ENCODE measurements at regions not wholly inside any gene's neighbourhood (a gene's known extent, or its start where the extent isn't known, plus 50 kb on each side); places are given as distances from the start of the nearest gene placed in this dataset.

GRCh38 chr6:120903836-120904235 is 430.4 kb downstream of the TBC1D32 start:
- no peak overlapping the region for H2BK20ac ChIP-seq (ENCODE audit: low read length)
- no peaks in the 10 kb centered on the region for H4K20me1 ChIP-seq (replicated peaks in 1 of 2; ENCODE audit: control insufficient read depth in 1 of 2, insufficient read depth in 2 of 2, low read length in 2 of 2)
- H3K18ac ChIP-seq (ENCODE audit: extremely low read depth, low read length), result no peak overlapping the region
- no peak overlapping the region for H4K8ac ChIP-seq (ENCODE audit: extremely low read depth, insufficient read depth, low read length)
- no peak overlapping the region for H3K56ac ChIP-seq (replicated peaks; ENCODE audit: insufficient read length, low read depth, low read length)
- FAIRE-seq (no peak), DNase-seq (ENCODE audit: low read depth in 1 of 2, low spot score in 2 of 2) (no peak)
- no peak overlapping the region for H2BK120ac ChIP-seq (replicated peaks; ENCODE audit: low read depth, low read length)
- no peak overlapping the region for H3K4me3 ChIP-seq (ENCODE audit: extremely low read depth in 1 of 4, insufficient read depth in 2 of 4, low read depth in 3 of 4, low read length in 4 of 4)
- no peak overlapping the region for H2AK5ac ChIP-seq (ENCODE audit: low read depth, low read length)
- H3K23ac ChIP-seq (ENCODE audit: insufficient read length), result no peak overlapping the region
- H3K27me3 ChIP-seq (replicated peaks in 1 of 4; ENCODE audit: control insufficient read depth in 3 of 4, extremely low read depth in 1 of 4, insufficient read depth in 3 of 4, low read length in 3 of 4), result no peaks in the 10 kb centered on the region
- H3K4me2 ChIP-seq (ENCODE audit: insufficient read depth in 1 of 2, low read depth in 2 of 2, low read length in 2 of 2), result no peak overlapping the region
- H2BK15ac ChIP-seq (ENCODE audit: low read length), result no peak overlapping the region
- H4K5ac ChIP-seq (ENCODE audit: insufficient read length, low read depth, low read length), result no peak overlapping the region
- 70% methylated on average over 2 of the region's 2 CpGs; no CpG with 5 or more reads in 1 of the 2 experiments for WGBS, 2 experiments (ENCODE audit: extremely low coverage in 1 of 2, insufficient coverage in 1 of 2, insufficient read length in 1 of 2, insufficient replicate concordance in 2 of 2, low coverage in 1 of 2, low lambda C conversion rate in 2 of 2, missing lambda C conversion rate in 1 of 2)
- no peak overlapping the region for H2BK12ac ChIP-seq (ENCODE audit: low read depth, low read length)
- no peak overlapping the region for H2AFZ ChIP-seq (ENCODE audit: low read length)
- H3K27ac ChIP-seq (ENCODE audit: low read depth, low read length), result no peak overlapping the region
- H3K14ac ChIP-seq (ENCODE audit: insufficient read length), result no peak overlapping the region
- no peak overlapping the region for H3K9ac ChIP-seq (replicated peaks in 1 of 4; ENCODE audit: extremely low read depth in 1 of 4, low read depth in 3 of 4, low read length in 3 of 4)
- H2BK5ac ChIP-seq (ENCODE audit: low read depth, low read length), result no peak overlapping the region
- CTCF ChIA-PET (ENCODE audit: partially characterized antibody), result interaction anchor here (0.9 kb wide), 1 partner anchor 25 kb away, joined by 3 read pairs; no protein-coding TSS in a partner anchor
- H3K23me2 ChIP-seq (ENCODE audit: low read depth, low read length), result no peaks in the 10 kb centered on the region
- no peak overlapping the region for H3K4ac ChIP-seq (replicated peaks; ENCODE audit: insufficient read length, low read depth, low read length)
- no peaks in the 10 kb centered on the region for H3K9me3 ChIP-seq (ENCODE audit: insufficient read depth in 2 of 2, low read depth in 1 of 2, low read length in 1 of 2)
- no peak overlapping the region for H4K91ac ChIP-seq (replicated peaks; ENCODE audit: insufficient read length, low read length)
- H3K36me3 ChIP-seq (ENCODE audit: control insufficient read depth in 2 of 4, insufficient read depth in 4 of 4, low read length in 3 of 4), result no peaks in the 10 kb centered on the region
- H3K79me2 ChIP-seq (ENCODE audit: control insufficient read depth in 1 of 2, insufficient read depth in 2 of 2, low read length in 2 of 2), result no peaks in the 10 kb centered on the region
- POLR2A ChIA-PET (ENCODE audit: partially characterized antibody), result no interaction called here
- no peaks in the 10 kb centered on the region for H3K4me1 ChIP-seq (replicated peaks in 1 of 4; ENCODE audit: control insufficient read depth in 3 of 4, insufficient read depth in 4 of 4, low read length in 3 of 4)
- no peaks in the 10 kb centered on the region for H3K79me1 ChIP-seq (ENCODE audit: low read depth, low read length)
- TF ChIP-seq ASH2L (IDR thresholded peaks at IDR 0.05; ENCODE audit: low read length) (no peak), CHD1 (IDR thresholded peaks at IDR 0.05; ENCODE audit: low read depth, low read length) (no peak), CHD2 (IDR thresholded peaks at IDR 0.05; ENCODE audit: low read length) (no peak), ATF2 (IDR thresholded peaks at IDR 0.05; ENCODE audit: low read length) (no peak), SP4 (IDR thresholded peaks at IDR 0.05; ENCODE audit: low read length) (no peak), RBBP5 (IDR thresholded peaks at IDR 0.05; ENCODE audit: borderline replicate concordance, low read depth, low read length) (no peak), SAP30 (IDR thresholded peaks at IDR 0.05; ENCODE audit: insufficient read depth, insufficient replicate concordance, low read length) (no peak), TEAD4 (IDR thresholded peaks at IDR 0.05; ENCODE audit: low read depth, low read length) (no peak), RAD21 (IDR thresholded peaks at IDR 0.05 in 1 of 2, conservative IDR thresholded peaks at IDR 0.05 in 1 of 2; ENCODE audit: low read depth in 2 of 2, low read length in 2 of 2) (no peak)
